Anterior cingulate cortex (tissue), 58 donors: ENCODE measurements at regions not wholly inside any gene's neighbourhood (a gene's known extent, or its start where the extent isn't known, plus 50 kb on each side); places are given as distances from the start of the nearest gene placed in this dataset.

Experiments
- DNase-seq, 58 donors: peaks; one replicate each; lab custom pipeline; 2025; lab: John Stamatoyannopoulos, UW

GRCh38 chr7:380711-381210, 90.8 kb downstream of the FOXL3 start:
- DNase-seq, result no peak

DNA sequence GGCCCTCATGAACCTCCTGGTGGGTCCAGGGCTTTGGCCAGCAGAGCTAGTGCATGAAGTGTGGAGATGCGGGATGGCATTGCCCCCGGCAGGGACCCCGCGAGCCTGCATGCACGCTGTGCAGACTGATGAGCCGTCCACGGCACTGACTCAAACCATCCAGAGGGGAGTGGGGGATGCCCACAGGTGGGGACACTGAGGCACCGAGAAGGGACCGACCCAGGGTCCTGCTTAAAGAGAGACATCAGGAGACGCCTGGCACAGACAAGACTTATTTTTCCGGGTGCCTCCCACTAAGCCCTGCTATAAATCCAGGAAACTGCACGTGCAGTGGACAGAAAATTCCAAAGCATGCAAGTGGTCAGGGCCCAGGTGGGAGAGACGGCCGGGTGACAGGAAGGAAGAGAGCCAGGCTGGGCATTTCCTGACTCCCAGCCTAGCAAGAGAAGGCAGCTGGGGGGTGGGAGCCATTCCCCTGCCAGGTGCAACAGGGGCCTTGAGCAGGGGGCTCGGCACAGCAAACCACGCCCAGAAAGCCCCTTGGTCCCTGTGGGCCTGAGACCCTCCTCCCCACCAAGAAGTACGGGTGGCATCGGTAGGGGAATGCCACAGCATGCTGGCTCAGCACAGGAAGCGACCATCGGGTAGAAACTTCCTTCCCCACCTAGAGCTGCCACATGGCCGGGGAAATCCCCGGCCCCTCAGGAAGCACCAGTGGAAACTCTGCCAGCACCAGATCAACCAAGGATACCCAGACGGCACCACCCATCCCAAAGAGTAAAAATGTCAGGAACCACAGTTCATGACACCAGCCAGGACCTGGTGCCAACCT, 91.5 kb downstream of the FOXL3 start:
- no peak for DNase-seq

- no peak for DNase-seq
Observed at GRCh38 chr7:382043-382400, 92.1 kb downstream of the FOXL3 start.

DNA sequence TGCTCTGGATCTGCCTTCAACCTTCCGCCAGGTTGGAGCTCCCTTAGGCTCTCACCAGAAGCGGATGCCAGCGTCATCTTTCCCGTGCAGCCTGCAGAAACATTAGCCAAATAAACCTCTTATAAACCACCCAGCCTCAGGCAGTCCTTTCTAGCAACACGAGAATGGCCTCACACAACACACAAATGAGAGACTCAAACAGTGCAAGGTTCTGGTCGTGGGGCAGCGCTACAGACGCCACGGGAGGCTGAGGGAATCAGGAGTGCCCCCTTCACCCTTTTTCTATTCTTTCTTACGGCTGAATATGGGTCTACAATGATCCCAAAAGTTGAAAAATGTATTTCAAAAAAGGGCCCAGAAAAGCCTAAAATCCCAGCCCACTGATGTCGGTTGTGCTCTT, 96.4 kb downstream of the FOXL3 start:
- DNase-seq, result no peak

DNA sequence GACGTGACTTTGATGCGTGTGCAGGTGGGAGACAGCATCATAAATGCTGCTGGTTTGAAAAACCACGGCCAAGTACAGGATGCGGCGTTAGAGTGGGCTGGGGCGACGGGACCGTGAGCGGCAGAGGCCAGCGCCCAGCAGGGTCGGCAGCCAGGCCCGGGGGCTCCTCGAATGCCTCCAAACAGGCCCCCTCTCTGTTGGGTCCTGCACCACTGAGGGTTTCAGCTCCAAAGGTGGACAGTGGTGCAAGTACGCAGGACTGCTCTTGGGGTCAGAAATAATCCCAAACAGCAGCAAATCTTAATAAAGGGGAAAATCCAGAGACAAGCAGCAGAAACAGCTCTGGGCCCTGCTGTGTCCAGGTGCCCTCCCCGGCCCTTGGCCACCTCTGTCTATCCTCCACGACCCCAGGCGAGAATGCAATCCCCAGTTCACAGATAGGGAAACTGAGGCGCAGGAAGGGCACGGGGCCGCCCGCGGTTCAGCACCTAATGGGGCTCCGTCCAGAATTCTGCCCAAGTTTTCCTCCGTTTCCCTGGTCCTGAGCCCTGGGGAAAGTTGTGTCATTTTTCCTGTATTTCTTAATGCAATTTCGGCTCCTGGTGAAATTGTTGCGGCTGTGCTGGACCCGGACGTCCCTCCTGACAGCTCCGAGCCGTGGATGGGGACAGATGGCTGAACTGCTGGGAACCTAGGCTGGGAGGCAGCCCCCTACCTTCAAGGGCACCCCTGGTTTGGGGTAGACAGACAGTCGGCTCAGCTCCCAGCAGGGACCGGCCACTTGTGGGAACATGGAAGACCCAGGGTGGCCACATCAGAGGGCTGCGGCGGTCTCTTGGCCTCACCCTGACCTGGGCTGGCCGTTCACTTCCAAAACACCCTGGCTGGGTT, 97.4 kb downstream of the FOXL3 start:
- no peak for DNase-seq

DNA sequence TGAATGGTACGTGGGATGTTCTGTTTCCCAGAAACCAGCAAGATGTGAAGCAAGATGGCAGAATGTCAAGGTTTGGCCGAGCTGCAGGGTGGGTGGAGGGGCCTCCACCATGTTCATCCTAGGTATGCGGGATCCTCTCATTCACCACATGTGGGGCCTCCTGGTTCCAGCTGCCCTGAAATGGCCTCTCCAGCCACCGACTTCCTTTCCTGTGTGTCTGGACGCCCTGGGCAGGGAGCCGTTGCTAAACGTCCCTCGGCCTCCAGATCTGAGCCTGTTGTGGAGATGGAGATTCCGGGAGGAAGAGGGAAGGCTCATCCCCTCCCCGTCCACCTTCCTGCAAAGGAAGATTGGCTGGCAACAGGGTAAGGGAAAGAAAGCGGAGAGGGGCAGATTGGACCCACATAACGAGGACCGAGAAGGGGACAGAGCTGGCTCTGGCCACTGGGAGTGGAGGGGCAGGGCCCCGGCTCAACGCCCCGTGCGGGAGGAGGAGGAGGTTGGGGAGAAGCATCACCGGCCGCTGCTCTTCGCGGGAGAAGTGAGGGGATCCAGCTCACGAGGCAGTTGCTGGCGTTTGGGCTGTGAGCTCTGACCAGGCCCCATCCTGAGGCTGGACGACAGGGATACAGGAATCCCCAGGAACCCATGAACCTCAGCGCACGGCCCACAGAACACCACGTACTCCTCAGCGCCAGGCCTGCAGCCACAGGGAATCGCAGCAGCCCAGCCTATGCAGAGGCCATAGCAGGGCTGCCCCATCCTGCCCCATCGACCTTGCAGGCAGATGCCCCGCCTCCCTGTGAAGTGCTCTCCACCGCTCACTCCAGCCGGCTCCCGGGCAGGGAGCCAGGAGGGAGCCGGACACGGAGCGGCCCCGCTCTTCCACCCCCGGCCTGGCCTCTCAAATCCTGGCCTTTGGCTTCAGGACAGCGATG, 98.3 kb downstream of the FOXL3 start:
- no peak for DNase-seq

GRCh38 chr7:388961-389701, 99.2 kb downstream of the FOXL3 start:
- no peak for DNase-seq

DNA sequence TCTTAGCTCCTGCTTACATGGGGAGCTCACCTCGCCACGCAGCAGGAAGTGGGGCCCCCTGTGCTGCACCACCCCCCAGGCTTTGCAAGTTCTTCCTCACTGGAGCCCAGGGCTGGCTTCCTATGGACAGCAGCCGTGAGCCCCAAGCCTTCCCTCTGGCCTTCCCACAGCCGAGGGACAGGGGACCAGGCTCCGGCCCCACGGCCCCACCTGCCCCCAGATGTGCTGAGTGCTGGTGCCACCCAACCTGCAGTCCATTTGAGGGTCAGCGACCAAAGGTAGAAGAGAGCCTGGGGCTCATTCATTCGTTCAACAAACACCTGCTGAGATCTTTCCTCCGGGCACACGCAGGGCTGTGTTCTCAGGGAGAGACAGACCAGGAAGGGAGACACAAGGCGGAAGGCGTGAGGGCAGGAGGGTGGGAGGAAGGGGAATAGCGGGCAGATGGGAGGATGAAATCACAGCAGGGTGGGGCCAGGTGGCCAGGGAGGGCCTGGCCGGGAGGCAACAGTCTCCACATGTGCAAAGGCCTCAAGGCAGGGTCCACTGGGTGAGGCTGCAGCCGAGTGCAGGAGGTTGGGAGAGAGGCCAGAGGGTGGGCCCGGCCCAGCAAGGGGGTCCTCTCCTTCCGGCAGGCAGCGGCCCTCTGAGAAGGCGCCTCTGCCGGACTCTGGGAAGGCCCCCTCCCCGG, 100.1 kb downstream of the FOXL3 start:
- no peak for DNase-seq

DNA sequence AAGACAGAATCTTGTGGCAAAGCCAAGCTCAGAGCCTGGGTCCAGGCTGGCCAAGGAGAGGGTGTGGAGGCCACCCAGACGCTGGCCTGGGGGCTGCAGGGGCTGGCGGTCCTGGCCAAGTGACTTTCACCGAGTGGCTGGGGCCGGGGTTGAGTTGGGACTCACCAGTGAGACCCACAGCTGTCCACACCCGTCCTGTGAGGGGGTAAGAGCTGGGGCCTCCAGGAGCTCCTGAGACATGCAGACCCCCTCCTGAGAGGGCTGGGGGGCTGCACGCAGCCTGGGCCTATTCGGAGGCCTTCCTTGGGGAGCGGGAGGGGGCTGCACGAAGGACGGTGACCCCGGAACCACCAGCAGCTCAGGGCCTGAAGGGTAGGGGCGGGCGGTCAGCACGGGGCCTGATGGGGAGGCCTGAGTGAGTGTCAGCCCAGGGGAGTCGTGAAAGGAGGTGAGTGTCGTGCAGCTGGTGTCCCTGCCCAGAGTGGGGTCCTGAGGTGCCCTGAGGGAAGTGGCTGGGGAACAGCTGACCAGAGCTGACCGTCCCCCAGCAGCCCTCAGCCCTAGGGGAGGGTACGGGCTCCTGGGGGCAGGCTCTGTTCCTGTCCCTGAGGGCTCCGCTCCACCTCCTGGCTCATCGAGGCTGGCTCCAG, 100.9 kb downstream of the FOXL3 start:
- DNase-seq, result no peak

DNA sequence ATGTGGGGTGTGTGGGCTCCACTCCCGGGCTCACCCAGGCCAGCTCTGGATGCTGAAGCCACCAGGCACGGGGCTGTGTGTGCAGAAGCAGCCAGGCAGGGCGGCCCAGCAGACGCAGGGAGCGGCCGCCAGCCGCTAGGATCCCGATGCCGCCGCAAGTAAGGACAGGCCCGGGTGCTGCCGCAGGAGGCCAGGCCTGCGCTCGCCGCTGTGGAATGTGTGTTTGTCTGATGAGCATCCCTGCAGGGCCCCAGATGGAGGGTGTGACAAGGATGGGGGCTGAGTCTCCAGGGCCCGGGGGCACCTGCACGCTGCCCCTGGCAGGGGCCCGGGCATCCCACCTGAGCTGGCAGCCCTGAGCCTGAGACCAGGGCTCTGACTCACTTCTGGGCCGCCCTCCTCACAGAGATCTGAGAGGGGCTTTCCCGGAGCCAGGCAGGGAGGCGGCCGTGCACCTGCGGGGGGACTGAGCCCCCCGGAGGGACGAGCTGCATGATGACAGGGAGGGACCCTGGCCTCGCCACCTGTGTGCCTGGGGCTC, 101.5 kb downstream of the FOXL3 start:
- DNase-seq, result no peak

DNA sequence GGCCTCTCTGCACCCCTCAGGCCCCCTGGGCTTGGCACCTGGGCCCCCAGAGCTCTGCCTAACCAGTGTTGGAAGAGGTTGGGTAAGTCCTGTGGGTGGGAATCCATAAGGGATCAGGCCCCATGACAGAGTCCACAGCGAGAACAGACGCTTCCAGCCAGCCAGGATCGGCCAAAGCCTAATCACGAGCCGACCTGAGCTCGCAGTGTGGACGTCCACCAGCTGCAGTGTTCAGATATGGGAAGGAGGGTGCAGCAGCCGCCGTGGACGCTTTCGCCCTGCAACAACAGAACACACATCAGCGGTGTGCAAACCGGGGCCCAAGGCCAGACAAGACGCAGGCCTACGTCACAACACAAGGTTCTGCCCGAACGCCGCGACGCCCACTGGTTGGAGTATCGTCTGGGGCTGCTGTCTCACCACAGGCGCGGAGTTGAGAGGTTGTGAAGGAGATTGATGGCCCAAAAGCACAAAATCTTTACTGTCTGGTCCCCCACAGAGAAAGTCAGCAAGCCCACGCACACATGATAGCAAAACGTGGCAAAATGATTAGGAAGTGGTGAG, 102.1 kb downstream of the FOXL3 start:
- DNase-seq, result no peak

GRCh38 chr7:392822-393221, 102.9 kb downstream of the FOXL3 start:
- no peak for DNase-seq

- DNase-seq, result no peak
Observed at GRCh38 chr7:395643-396042, 105.7 kb downstream of the FOXL3 start.

- DNase-seq, result no peak
Observed at GRCh38 chr7:398888-399287, 108.9 kb downstream of the FOXL3 start.

- DNase-seq, result no peak
Observed at GRCh38 chr7:400901-401485, 111.0 kb downstream of the FOXL3 start.

GRCh38 chr7:401495-401894, 111.5 kb downstream of the FOXL3 start:
- DNase-seq, result no peak

GRCh38 chr7:404812-405488, 114.7 kb downstream of the PDGFA start:
- no peak for DNase-seq
